AG04450 (cell line): ENCODE measurements at regions not wholly inside any gene's neighbourhood (a gene's known extent, or its start where the extent isn't known, plus 50 kb on each side); places are given as distances from the start of the nearest gene placed in this dataset.

Source experiments
- CTCF ChIA-PET: fragments of 300-600, 350-600 bp; formaldehyde crosslinking; extraction: SDS; loops from one replicate; lab custom pipeline; 2022; ENCODE audit warnings: antibody characterized with exemption, inconsistent platforms; lab: Charles Lee
- POLR2A ChIA-PET: fragments of 350-600 bp; formaldehyde crosslinking; extraction: SDS; loops from one replicate; lab custom pipeline; 2021; ENCODE audit warnings: antibody characterized with exemption, inconsistent platforms; lab: Yijun Ruan, JAX
- DNase-seq: peaks from one replicate; pipeline ENCODE4 v3.0.0-alpha.2; 2011; ENCODE audit warnings: low read depth, low spot score
- H3K27ac ChIP-seq: one replicate; pipeline ENCODE4 v1.5.1; 2012; ENCODE audit warnings: low read depth, low read length, control low read depth
- H3K27me3 ChIP-seq: one replicate; pipeline ENCODE4 v1.6.0; 2012; ENCODE audit warnings: low read length; ENCODE audit not compliant: control insufficient read depth, insufficient read depth
- H3K4me3 ChIP-seq: 2 replicates; pipeline ENCODE4 v1.5.1; 2011; ENCODE audit warnings: mild to moderate bottlenecking, low read depth, low read length, control low read depth
- H3K9me3 ChIP-seq: 2 replicates; pipeline ENCODE4 v1.5.1; 2012; ENCODE audit warnings: low read length; ENCODE audit not compliant: control insufficient read depth, insufficient read depth
- CTCF ChIP-seq: IDR thresholded peaks from 2 replicates; pipeline ENCODE4 v1.5.1; 2011; ENCODE audit warnings: low read depth, low read length, control low read depth, inconsistent platforms

GRCh38 chr5:120153551-120153950 is 310.5 kb upstream of the PRR16 start:
- ChIA-PET POLR2A (no interaction called here), CTCF (no interaction called here)
- H3K9me3 ChIP-seq = no peaks in the 10 kb centered on the region
- TF ChIP-seq CTCF = no peak
- no peak overlapping the region for H3K27ac ChIP-seq
- no peaks in the 10 kb centered on the region for H3K27me3 ChIP-seq
- no peak overlapping the region for H3K4me3 ChIP-seq
- no peak for DNase-seq

- CTCF ChIA-PET = no interaction called here
- no peak overlapping the region for H3K27ac ChIP-seq
- POLR2A ChIA-PET = no interaction called here
- no peak for TF ChIP-seq CTCF
- no peaks in the 10 kb centered on the region for H3K9me3 ChIP-seq
- no peak for DNase-seq
- no peaks in the 10 kb centered on the region for H3K27me3 ChIP-seq
- no peak overlapping the region for H3K4me3 ChIP-seq
Observed at GRCh38 chr5:120155873-120156272, 308.2 kb upstream of the PRR16 start.

GRCh38 chr5:120158211-120158610 is 305.9 kb upstream of the PRR16 start:
- H3K27me3 ChIP-seq = no peaks in the 10 kb centered on the region
- no peaks in the 10 kb centered on the region for H3K9me3 ChIP-seq
- H3K27ac ChIP-seq = no peak overlapping the region
- POLR2A ChIA-PET = no interaction called here
- no peak for DNase-seq
- TF ChIP-seq CTCF = no peak
- no peak overlapping the region for H3K4me3 ChIP-seq
- CTCF ChIA-PET = no interaction called here

- no peaks in the 10 kb centered on the region for H3K27me3 ChIP-seq
- POLR2A ChIA-PET = no interaction called here
- H3K4me3 ChIP-seq = no peak overlapping the region
- CTCF ChIA-PET = no interaction called here
- H3K9me3 ChIP-seq = no peaks in the 10 kb centered on the region
- H3K27ac ChIP-seq = no peak overlapping the region
- TF ChIP-seq CTCF = no peak
- DNase-seq = no peak
Observed at GRCh38 chr5:120159155-120159554, 304.9 kb upstream of the PRR16 start.

GRCh38 chr5:120160124-120160895 is 303.8 kb upstream of the PRR16 start:
- TF ChIP-seq CTCF = no peak
- H3K27ac ChIP-seq = peak overlapping the region; percentile 58
- peak; percentile 37 for DNase-seq
- POLR2A ChIA-PET = no interaction called here
- no peaks in the 10 kb centered on the region for H3K9me3 ChIP-seq
- no peaks in the 10 kb centered on the region for H3K27me3 ChIP-seq
- no peak overlapping the region for H3K4me3 ChIP-seq
- CTCF ChIA-PET = no interaction called here
